WTC11 (cell line): ENCODE measurements at regions not wholly inside any gene's neighbourhood (a gene's known extent, or its start where the extent isn't known, plus 50 kb on each side); places are given as distances from the start of the nearest gene placed in this dataset.

Experiments used
- ATAC-seq: fragments of 200-7000 bp; cut with Tn5 transposase; 2 replicates; pipeline ENCODE4 v1.10.0; 2021; ENCODE audit warnings: mild to moderate bottlenecking, moderate library complexity
- CTCF ChIA-PET: fragments of 300-600 bp; sonication (Branson Sonifier 250); formaldehyde crosslinking; loops from one replicate; lab custom pipeline; 2021; ENCODE audit warnings: antibody characterized with exemption; lab: Charles Lee
- POLR2A ChIA-PET: fragments of 350-600 bp; sonication (Branson Sonifier 250); formaldehyde crosslinking; loops from one replicate; lab custom pipeline; 2021; ENCODE audit warnings: antibody characterized with exemption; lab: Charles Lee
- DNase-seq: peaks from one replicate; pipeline ENCODE4 v3.0.0; 2021; ENCODE audit warnings: low spot score
- H3K27ac Mint-ChIP-seq: 2 replicates; pipeline ENCODE4 v1.8.0; 2021; ENCODE audit warnings: mixed read lengths
- H3K27me3 Mint-ChIP-seq: 2 replicates; pipeline ENCODE4 v1.8.0; 2021; ENCODE audit warnings: low read depth, mild to moderate bottlenecking, moderate library complexity, mixed read lengths
- H3K36me3 Mint-ChIP-seq: 2 replicates; pipeline ENCODE4 v1.8.0; 2021; ENCODE audit warnings: mixed read lengths
- H3K4me1 Mint-ChIP-seq: 2 replicates; pipeline ENCODE4 v1.8.0; 2022; ENCODE audit warnings: mixed read lengths
- H3K4me3 Mint-ChIP-seq: 2 replicates; pipeline ENCODE4 v1.8.0; 2021; ENCODE audit warnings: mild to moderate bottlenecking, moderate library complexity, mixed read lengths
- H3K9me3 Mint-ChIP-seq: 2 replicates; pipeline ENCODE4 v1.8.0; 2021; ENCODE audit warnings: mixed read lengths
- HMGXB4 ChIP-seq: sonication (generic); formaldehyde crosslinking; IDR thresholded peaks from 2 replicates; pipeline ENCODE4 v1.8.1; 2023; ENCODE audit warnings: mild to moderate bottlenecking, moderate library complexity, missing genetic modification reagents
- MAX ChIP-seq: sonication (generic); formaldehyde crosslinking; IDR thresholded peaks from 2 replicates; pipeline ENCODE4 v1.8.0; 2022; ENCODE audit warnings: mild to moderate bottlenecking, missing genetic modification reagents
- MLX ChIP-seq: sonication (generic); formaldehyde crosslinking; IDR thresholded peaks from 2 replicates; pipeline ENCODE4 v1.8.1; 2023; ENCODE audit warnings: mild to moderate bottlenecking, missing genetic modification reagents, moderate library complexity
- MYBL2 ChIP-seq: sonication (generic); formaldehyde crosslinking; IDR thresholded peaks from 2 replicates; pipeline ENCODE4 v1.8.1; 2023; ENCODE audit warnings: mild to moderate bottlenecking, moderate library complexity, missing genetic modification reagents
- NFE2L1 ChIP-seq: sonication (generic); formaldehyde crosslinking; IDR thresholded peaks from 2 replicates; pipeline ENCODE4 v1.8.1; 2023; ENCODE audit warnings: missing genetic modification reagents
- NR1H2 ChIP-seq: sonication (generic); formaldehyde crosslinking; IDR thresholded peaks from 2 replicates; pipeline ENCODE4 v1.9.0; 2021; ENCODE audit warnings: mild to moderate bottlenecking, moderate library complexity, missing genetic modification reagents
- PRDM15 ChIP-seq: sonication (generic); formaldehyde crosslinking; IDR thresholded peaks from 2 replicates; pipeline ENCODE4 v1.8.0; 2022; ENCODE audit warnings: missing genetic modification reagents
- PREB ChIP-seq: sonication (generic); formaldehyde crosslinking; IDR thresholded peaks from 2 replicates; pipeline ENCODE4 v1.8.1; 2022; ENCODE audit warnings: mild to moderate bottlenecking, missing genetic modification reagents, moderate library complexity, borderline replicate concordance
- SMAD3 ChIP-seq: sonication (generic); formaldehyde crosslinking; IDR thresholded peaks from 2 replicates; pipeline ENCODE4 v1.8.0; 2022; ENCODE audit warnings: missing genetic modification reagents, mild to moderate bottlenecking, borderline replicate concordance
- TEAD1 ChIP-seq: sonication (generic); formaldehyde crosslinking; IDR thresholded peaks from 2 replicates; pipeline ENCODE4 v1.8.0; 2022; ENCODE audit warnings: mild to moderate bottlenecking, missing genetic modification reagents
- USF2 ChIP-seq: sonication (generic); formaldehyde crosslinking; IDR thresholded peaks from 2 replicates; pipeline ENCODE4 v1.8.1; 2023; ENCODE audit warnings: mild to moderate bottlenecking, missing genetic modification reagents, moderate library complexity
- ZBTB43 ChIP-seq: sonication (generic); formaldehyde crosslinking; IDR thresholded peaks from 2 replicates; pipeline ENCODE4 v1.8.1; 2023; ENCODE audit warnings: mild to moderate bottlenecking, missing genetic modification reagents
- ZNF121 ChIP-seq: sonication (generic); formaldehyde crosslinking; IDR thresholded peaks from 2 replicates; pipeline ENCODE4 v1.8.0; 2023; ENCODE audit warnings: missing genetic modification reagents
- ZNF219 ChIP-seq: sonication (generic); formaldehyde crosslinking; IDR thresholded peaks from 2 replicates; pipeline ENCODE4 v1.8.0; 2023; ENCODE audit warnings: missing genetic modification reagents, mild to moderate bottlenecking, borderline replicate concordance
- ZNF396 ChIP-seq: fragments of 250-450 bp; sonication (Bioruptor Pico); IDR thresholded peaks from 2 replicates; pipeline ENCODE4 v1.8.0; 2021; ENCODE audit warnings: mild to moderate bottlenecking, moderate library complexity, borderline replicate concordance
- ZNF425 ChIP-seq: fragments of 250-450 bp; sonication (Bioruptor Pico); conservative IDR thresholded peaks from 2 replicates; pipeline ENCODE4 v1.9.0; 2021; ENCODE audit warnings: mild to moderate bottlenecking

- no peak for ATAC-seq
- no peak overlapping the region for H3K4me3 Mint-ChIP-seq
Measured at GRCh38 chr12:30191696-30192455, 408.1 kb upstream of the TMTC1 start.

GRCh38 chr12:30188602-30189326 lies 405.0 kb upstream of the TMTC1 start:
- ChIA-PET POLR2A (no interaction called here), CTCF (no interaction called here)
- ATAC-seq = no peak
- no peak for TF ChIP-seq MAX
- no peak for TF ChIP-seq NR1H2 (CRISPR knock-in tag)
- TF ChIP-seq PRDM15 (CRISPR knock-in tag) = no peak
- TF ChIP-seq NFE2L1 (CRISPR knock-in tag) = no peak
- no peak for TF ChIP-seq ZNF219 (CRISPR knock-in tag)
- no peak for TF ChIP-seq MLX
- TF ChIP-seq PREB (CRISPR knock-in tag) = no peak
- no peak for TF ChIP-seq TEAD1 (CRISPR knock-in tag)
- no peak for TF ChIP-seq ZBTB43 (CRISPR knock-in tag)
- TF ChIP-seq SMAD3 (CRISPR knock-in tag) = no peak
- no peak for TF ChIP-seq USF2
- no peak for TF ChIP-seq ZNF425 (CRISPR knock-in tag)
- no peak for TF ChIP-seq HMGXB4 (CRISPR knock-in tag)
- TF ChIP-seq ZNF121 = no peak
- Mint-ChIP-seq H3K27me3 (no peaks in the 10 kb centered on the region), H3K4me3 (no peak overlapping the region), H3K4me1 (no peaks in the 10 kb centered on the region; the same call in 1 of the 2 replicates), H3K9me3 (no peaks in the 10 kb centered on the region), H3K27ac (no peak overlapping the region), H3K36me3 (no peaks in the 10 kb centered on the region)
- no peak for DNase-seq

More at GRCh38 chr12:30191696-30192455, 408.1 kb upstream of the TMTC1 start:
- CTCF ChIA-PET = no interaction called here
- TF ChIP-seq MYBL2 (CRISPR knock-in tag) = no peak
- TF ChIP-seq ZNF396 (CRISPR knock-in tag) = no peak
- Mint-ChIP-seq H3K27me3 (no peaks in the 10 kb centered on the region), H3K36me3 (no peaks in the 10 kb centered on the region), H3K27ac (no peak overlapping the region), H3K4me1 (peaks cover 19% of the 10 kb centered on the region), H3K9me3 (no peaks in the 10 kb centered on the region)
- no peak for DNase-seq
- POLR2A ChIA-PET = no interaction called here
